Esophagus muscularis mucosa (tissue), 3 donors: ENCODE measurements at regions not wholly inside any gene's neighbourhood (a gene's known extent, or its start where the extent isn't known, plus 50 kb on each side); places are given as distances from the start of the nearest gene placed in this dataset.

Experiments
- POLR2AphosphoS5 ChIP-seq, 2 donors: sonication (generic); formaldehyde crosslinking; IDR thresholded peaks; one replicate each; pipeline ENCODE4 v1.6.1; 2017; ENCODE audit warnings: antibody characterized with exemption in 2 of 2
- TF ChIP-seq, protein P1 (sequence below), 3 experiments: fragments of 200-600 bp in 2 of 3; fragments of 450-650 bp in 1 of 3; sonication (generic) in 2 of 3; IDR thresholded peaks; one replicate each; pipeline ENCODE4 v1.5.1; 2017 to 2019; ENCODE audit warnings: antibody characterized with exemption in 3 of 3, mild to moderate bottlenecking in 2 of 3, moderate library complexity in 1 of 3

DNA sequence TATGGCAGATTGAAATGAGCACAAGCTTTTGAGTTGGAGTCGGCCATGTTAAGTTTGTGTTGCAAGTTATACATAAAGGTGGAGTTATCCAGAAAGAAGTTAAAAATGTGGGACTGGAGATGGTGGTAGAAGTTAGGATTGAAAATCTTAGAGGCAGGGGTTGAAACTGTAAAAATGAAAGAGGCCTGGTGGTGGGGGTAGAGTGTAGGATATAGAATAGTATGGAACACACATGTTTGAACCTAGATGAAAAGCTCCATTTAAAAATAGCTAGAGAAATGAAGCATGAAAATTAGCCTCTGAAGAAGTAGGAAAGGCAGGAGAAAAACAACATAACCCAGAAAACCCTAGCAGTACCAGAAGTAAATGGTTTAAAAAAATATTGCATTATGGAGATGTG, 131.8 kb upstream of the ENPEP start:
- TF ChIP-seq, protein P1, sequence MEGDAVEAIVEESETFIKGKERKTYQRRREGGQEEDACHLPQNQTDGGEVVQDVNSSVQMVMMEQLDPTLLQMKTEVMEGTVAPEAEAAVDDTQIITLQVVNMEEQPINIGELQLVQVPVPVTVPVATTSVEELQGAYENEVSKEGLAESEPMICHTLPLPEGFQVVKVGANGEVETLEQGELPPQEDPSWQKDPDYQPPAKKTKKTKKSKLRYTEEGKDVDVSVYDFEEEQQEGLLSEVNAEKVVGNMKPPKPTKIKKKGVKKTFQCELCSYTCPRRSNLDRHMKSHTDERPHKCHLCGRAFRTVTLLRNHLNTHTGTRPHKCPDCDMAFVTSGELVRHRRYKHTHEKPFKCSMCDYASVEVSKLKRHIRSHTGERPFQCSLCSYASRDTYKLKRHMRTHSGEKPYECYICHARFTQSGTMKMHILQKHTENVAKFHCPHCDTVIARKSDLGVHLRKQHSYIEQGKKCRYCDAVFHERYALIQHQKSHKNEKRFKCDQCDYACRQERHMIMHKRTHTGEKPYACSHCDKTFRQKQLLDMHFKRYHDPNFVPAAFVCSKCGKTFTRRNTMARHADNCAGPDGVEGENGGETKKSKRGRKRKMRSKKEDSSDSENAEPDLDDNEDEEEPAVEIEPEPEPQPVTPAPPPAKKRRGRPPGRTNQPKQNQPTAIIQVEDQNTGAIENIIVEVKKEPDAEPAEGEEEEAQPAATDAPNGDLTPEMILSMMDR (IDR thresholded peaks at IDR 0.05) = peak in 1 of 3 experiments; percentile 17
- TF ChIP-seq POLR2AphosphoS5 (IDR thresholded peaks at IDR 0.05) = no peak
